CD4-positive, alpha-beta T cell (primary cell): ENCODE measurements at regions not wholly inside any gene's neighbourhood (a gene's known extent, or its start where the extent isn't known, plus 50 kb on each side); places are given as distances from the start of the nearest gene placed in this dataset.

Source experiments
- ATAC-seq: fragments of 200-7000 bp; cut with Tn5 transposase; one replicate; pipeline ENCODE4 v1.10.0; 2022; ENCODE audit warnings: mild to moderate bottlenecking; ENCODE audit not compliant: poor library complexity
- CTCF ChIA-PET: fragments of 350-600 bp; sonication (Branson Sonifier 250); formaldehyde crosslinking; loops from one replicate; lab custom pipeline; 2021; ENCODE audit warnings: antibody characterized with exemption, inconsistent platforms; lab: Charles Lee
- POLR2A ChIA-PET: fragments of 350-600 bp; sonication (Branson Sonifier 250); formaldehyde crosslinking; loops from one replicate; lab custom pipeline; 2021; ENCODE audit warnings: antibody characterized with exemption, inconsistent platforms; lab: Charles Lee
- DNase-seq, 14 experiments: peaks; one replicate each; pipeline ENCODE4 v3.0.0-alpha.2; 2013 to 2020; ENCODE audit warnings: mixed read lengths in 2 of 14
- H3K27ac ChIP-seq, 2 donors: one replicate each; pipeline versions ENCODE4 v1.5.1 to v1.7.0; 2013; ENCODE audit warnings: low read length in 2 of 2, low read depth in 1 of 2, mild to moderate bottlenecking in 1 of 2
- H3K27me3 ChIP-seq, 2 experiments: 1 replicate in 1 of 2; 2 replicates in 1 of 2; pipeline versions ENCODE4 v1.6.1 to v1.7.0; 2013; ENCODE audit warnings: low read length in 2 of 2, control low read depth in 1 of 2, mild to moderate bottlenecking in 1 of 2, moderate library complexity in 1 of 2; ENCODE audit not compliant: insufficient read depth in 2 of 2, control insufficient read depth in 1 of 2
- H3K36me3 ChIP-seq: one replicate; pipeline ENCODE4 v1.6.1; 2013; ENCODE audit warnings: low read length, control low read depth; ENCODE audit not compliant: insufficient read depth
- H3K4me1 ChIP-seq: one replicate; pipeline ENCODE4 v1.6.1; 2013; ENCODE audit warnings: low read length, control low read depth; ENCODE audit not compliant: insufficient read depth
- H3K4me3 ChIP-seq: one replicate; pipeline ENCODE4 v1.5.1; 2013; ENCODE audit warnings: mild to moderate bottlenecking, low read length, moderate library complexity
- H3K9me3 ChIP-seq, 2 experiments: 1 replicate in 1 of 2; 2 replicates in 1 of 2; pipeline versions ENCODE4 v1.6.1 to v1.7.0; 2013; ENCODE audit warnings: low read length in 2 of 2, mild to moderate bottlenecking in 2 of 2, control low read depth in 1 of 2, moderate library complexity in 1 of 2; ENCODE audit not compliant: control insufficient read depth in 1 of 2, insufficient read depth in 1 of 2
- H3K27ac Mint-ChIP-seq: one replicate; pipeline ENCODE4 v1.8.0; 2020; ENCODE audit warnings: mixed read lengths
- H3K27me3 Mint-ChIP-seq: one replicate; pipeline ENCODE4 v1.8.0; 2021; ENCODE audit warnings: mixed read lengths
- H3K36me3 Mint-ChIP-seq: one replicate; pipeline ENCODE4 v1.8.0; 2021; ENCODE audit warnings: low read depth, mixed read lengths
- H3K4me1 Mint-ChIP-seq: one replicate; pipeline ENCODE4 v1.8.0; 2021; ENCODE audit warnings: low read depth, mixed read lengths
- H3K4me3 Mint-ChIP-seq: one replicate; pipeline ENCODE4 v1.8.0; 2020; ENCODE audit warnings: mild to moderate bottlenecking, mixed read lengths
- H3K9me3 Mint-ChIP-seq: one replicate; pipeline ENCODE4 v1.8.0; 2020; ENCODE audit warnings: mixed read lengths
- CTCF ChIP-seq: fragments of 200-600 bp; IDR thresholded peaks from one replicate; pipeline ENCODE4 v1.8.0; 2022; ENCODE audit warnings: antibody characterized with exemption, mild to moderate bottlenecking
- intact Hi-C, 2 experiments: fragments of 100-400 bp; cut with DNase I in 1 of 2; cut with micrococcal nuclease in 1 of 2; formaldehyde crosslinking; loops; one replicate each; pipeline versions ENCODE4 v1.15.1 to v1.9.0; 2023 to 2025; cut with DNase I, micrococcal nuclease

- Histone ChIP-seq H3K27ac (no peak overlapping the region), H3K4me1 (no peaks in the 10 kb centered on the region), H3K36me3 (no peaks in the 10 kb centered on the region), H3K9me3 (peaks cover 0 to 6% of the 10 kb centered on the region in 2 experiments), H3K4me3 (no peak overlapping the region), H3K27me3 (no peaks in the 10 kb centered on the region)
- Mint-ChIP-seq H3K9me3 (peaks cover 18% of the 10 kb centered on the region), H3K4me1 (no peaks in the 10 kb centered on the region), H3K36me3 (no peaks in the 10 kb centered on the region), H3K4me3 (no peak overlapping the region), H3K27ac (no peak overlapping the region), H3K27me3 (no peaks in the 10 kb centered on the region)
- DNase-seq (no peak), ATAC-seq (no peak)
- POLR2A ChIA-PET = no interaction called here
- TF ChIP-seq CTCF = no peak
- CTCF ChIA-PET = no interaction called here
- intact Hi-C loops = no loop called here
Measured at GRCh38 chr2:123128951-123129350, 896.1 kb upstream of the CNTNAP5 start.

GRCh38 chr2:123136419-123136818 lies 888.7 kb upstream of the CNTNAP5 start:
- Histone ChIP-seq H3K4me3 (no peak overlapping the region), H3K27me3 (no peaks in the 10 kb centered on the region), H3K4me1 (no peaks in the 10 kb centered on the region), H3K9me3 (peaks cover 0 to 3% of the 10 kb centered on the region in 2 experiments), H3K36me3 (no peaks in the 10 kb centered on the region), H3K27ac (no peak overlapping the region)
- Mint-ChIP-seq H3K36me3 (no peaks in the 10 kb centered on the region), H3K27me3 (no peaks in the 10 kb centered on the region), H3K27ac (no peak overlapping the region), H3K9me3 (peaks cover 18% of the 10 kb centered on the region), H3K4me1 (no peaks in the 10 kb centered on the region), H3K4me3 (no peak overlapping the region)
- DNase-seq (no peak), ATAC-seq (no peak)
- CTCF ChIA-PET = no interaction called here
- TF ChIP-seq CTCF = no peak
- intact Hi-C loops = no loop called here
- POLR2A ChIA-PET = no interaction called here

- no peak for TF ChIP-seq CTCF
- Mint-ChIP-seq H3K9me3 (peaks cover 21% of the 10 kb centered on the region), H3K36me3 (no peaks in the 10 kb centered on the region), H3K4me1 (no peaks in the 10 kb centered on the region), H3K27ac (no peak overlapping the region), H3K4me3 (no peak overlapping the region), H3K27me3 (no peaks in the 10 kb centered on the region)
- ATAC-seq (no peak), DNase-seq (no peak)
- Histone ChIP-seq H3K27ac (no peak overlapping the region), H3K4me1 (no peaks in the 10 kb centered on the region), H3K4me3 (no peak overlapping the region), H3K36me3 (no peaks in the 10 kb centered on the region), H3K9me3 (peaks cover 0 to 3% of the 10 kb centered on the region in 2 experiments), H3K27me3 (no peaks in the 10 kb centered on the region)
- ChIA-PET POLR2A (no interaction called here), CTCF (no interaction called here)
- intact Hi-C loops = no loop called here
Measured at GRCh38 chr2:123144082-123144481, 881.0 kb upstream of the CNTNAP5 start.
